ENCODE measurements at regions not wholly inside any gene's neighbourhood (a gene's known extent, or its start where the extent isn't known, plus 50 kb on each side); places are given as distances from the start of the nearest gene placed in this dataset.

DNA sequence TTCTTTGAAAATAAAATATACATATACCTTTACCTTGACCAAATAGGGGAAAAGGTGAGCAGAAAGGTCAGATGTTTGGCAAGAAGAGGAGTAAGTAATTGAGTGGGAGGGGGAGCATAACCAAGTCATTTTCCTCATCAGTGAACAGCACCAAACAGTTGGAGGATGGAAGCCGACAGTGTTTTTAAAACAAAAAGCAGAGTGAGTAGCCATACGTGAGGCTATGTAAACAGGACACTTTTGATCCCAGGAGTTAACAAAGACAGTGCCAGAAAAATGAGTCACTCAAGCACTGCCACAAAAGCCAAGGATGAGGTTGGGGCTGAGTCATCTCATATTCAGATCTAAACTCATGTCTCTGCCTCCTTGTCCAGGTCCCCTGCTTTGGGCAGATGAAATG, 734.7 kb downstream of the KCNA4 start:
- TF ChIP-seq, protein P1, sequence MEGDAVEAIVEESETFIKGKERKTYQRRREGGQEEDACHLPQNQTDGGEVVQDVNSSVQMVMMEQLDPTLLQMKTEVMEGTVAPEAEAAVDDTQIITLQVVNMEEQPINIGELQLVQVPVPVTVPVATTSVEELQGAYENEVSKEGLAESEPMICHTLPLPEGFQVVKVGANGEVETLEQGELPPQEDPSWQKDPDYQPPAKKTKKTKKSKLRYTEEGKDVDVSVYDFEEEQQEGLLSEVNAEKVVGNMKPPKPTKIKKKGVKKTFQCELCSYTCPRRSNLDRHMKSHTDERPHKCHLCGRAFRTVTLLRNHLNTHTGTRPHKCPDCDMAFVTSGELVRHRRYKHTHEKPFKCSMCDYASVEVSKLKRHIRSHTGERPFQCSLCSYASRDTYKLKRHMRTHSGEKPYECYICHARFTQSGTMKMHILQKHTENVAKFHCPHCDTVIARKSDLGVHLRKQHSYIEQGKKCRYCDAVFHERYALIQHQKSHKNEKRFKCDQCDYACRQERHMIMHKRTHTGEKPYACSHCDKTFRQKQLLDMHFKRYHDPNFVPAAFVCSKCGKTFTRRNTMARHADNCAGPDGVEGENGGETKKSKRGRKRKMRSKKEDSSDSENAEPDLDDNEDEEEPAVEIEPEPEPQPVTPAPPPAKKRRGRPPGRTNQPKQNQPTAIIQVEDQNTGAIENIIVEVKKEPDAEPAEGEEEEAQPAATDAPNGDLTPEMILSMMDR (IDR thresholded peaks at IDR 0.05), result no peak
- TF ChIP-seq, protein P2, sequence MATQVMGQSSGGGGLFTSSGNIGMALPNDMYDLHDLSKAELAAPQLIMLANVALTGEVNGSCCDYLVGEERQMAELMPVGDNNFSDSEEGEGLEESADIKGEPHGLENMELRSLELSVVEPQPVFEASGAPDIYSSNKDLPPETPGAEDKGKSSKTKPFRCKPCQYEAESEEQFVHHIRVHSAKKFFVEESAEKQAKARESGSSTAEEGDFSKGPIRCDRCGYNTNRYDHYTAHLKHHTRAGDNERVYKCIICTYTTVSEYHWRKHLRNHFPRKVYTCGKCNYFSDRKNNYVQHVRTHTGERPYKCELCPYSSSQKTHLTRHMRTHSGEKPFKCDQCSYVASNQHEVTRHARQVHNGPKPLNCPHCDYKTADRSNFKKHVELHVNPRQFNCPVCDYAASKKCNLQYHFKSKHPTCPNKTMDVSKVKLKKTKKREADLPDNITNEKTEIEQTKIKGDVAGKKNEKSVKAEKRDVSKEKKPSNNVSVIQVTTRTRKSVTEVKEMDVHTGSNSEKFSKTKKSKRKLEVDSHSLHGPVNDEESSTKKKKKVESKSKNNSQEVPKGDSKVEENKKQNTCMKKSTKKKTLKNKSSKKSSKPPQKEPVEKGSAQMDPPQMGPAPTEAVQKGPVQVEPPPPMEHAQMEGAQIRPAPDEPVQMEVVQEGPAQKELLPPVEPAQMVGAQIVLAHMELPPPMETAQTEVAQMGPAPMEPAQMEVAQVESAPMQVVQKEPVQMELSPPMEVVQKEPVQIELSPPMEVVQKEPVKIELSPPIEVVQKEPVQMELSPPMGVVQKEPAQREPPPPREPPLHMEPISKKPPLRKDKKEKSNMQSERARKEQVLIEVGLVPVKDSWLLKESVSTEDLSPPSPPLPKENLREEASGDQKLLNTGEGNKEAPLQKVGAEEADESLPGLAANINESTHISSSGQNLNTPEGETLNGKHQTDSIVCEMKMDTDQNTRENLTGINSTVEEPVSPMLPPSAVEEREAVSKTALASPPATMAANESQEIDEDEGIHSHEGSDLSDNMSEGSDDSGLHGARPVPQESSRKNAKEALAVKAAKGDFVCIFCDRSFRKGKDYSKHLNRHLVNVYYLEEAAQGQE (IDR thresholded peaks at IDR 0.05; ENCODE audit: insufficient read depth in 1 of 2, low read depth in 2 of 2, low read length in 1 of 2), result no peak
